GM21367 (cell line): ENCODE measurements at regions not wholly inside any gene's neighbourhood (a gene's known extent, or its start where the extent isn't known, plus 50 kb on each side); places are given as distances from the start of the nearest gene placed in this dataset.

Experiments
- ATAC-seq: cut with Tn5 transposase; IDR thresholded peaks from one replicate; pipeline ENCODE4 v1.9.1; 2021; ENCODE audit not compliant: unreplicated experiment

DNA sequence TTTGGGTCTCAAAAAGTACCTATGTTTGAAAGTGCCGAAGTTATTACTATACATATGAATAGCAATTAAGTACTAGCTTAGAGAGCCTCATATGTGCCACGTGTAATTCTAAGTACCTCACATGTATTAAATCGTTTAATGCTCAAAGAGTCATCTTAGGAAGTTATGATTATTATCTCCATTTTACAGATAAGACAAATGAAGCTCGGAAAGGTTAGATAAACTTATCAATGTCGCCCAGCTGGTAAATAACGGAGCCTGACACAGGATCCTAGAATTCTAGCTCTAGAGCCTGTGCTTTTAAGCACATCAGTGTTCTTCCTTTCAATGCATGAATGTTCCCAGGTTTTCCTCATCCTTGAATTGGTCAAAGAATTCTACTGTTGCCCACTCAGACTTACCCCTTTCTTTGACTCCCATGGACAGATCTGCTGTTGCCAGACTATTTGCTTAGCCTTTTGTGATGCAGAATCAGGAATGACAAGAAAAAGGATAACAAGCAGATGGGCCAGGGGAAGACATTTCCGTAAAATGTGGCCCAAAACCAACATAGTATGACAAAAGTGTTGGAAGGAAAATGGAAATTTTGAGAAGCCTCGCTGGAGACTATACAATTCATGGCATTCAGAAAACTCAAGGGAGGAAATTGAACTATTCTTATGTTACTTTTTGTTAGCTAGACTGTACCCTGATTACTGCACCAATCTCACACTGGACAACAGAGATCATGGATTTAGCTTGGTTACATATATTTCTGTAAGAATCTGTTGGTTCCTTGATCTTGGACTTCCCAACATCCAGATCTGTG, 237.1 kb upstream of the CITED2 start:
- no peak for ATAC-seq

DNA sequence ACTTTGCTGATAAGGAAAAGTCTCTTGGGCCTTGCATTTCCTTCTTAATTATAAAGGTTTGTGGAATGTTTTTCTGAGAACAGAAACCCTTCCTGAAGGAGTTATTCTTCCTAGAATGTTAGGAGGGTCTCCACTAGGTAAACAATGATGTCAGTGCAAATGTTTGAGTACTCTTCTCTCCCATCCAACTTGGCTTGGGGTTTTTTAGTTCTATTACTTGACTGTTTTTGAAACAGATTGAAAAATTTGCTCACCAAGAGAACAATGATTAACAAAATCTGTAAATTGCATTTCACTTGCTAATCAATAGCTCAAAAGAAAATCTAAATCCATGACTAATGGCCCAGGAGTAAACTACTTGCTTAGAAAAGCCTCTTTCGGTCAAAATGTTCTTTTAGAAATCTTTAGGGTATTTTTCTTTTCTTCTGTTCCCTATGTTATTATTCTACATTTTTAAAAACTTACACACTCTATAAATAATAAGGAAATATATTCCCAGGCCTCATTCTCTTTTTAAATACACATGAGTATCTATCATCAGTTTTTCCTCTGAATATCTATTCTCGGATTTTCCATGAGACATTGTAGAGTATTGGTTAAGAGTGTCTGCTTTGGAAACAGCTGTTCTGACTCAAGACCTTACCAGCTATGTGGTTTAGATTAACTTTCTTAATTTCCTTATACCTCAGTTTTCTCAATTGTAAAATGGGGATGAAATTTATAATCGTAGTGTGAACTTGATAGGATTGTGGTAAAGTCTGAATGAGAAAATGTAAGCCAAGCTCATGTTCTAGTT, 234.2 kb upstream of the CITED2 start:
- no peak for ATAC-seq

DNA sequence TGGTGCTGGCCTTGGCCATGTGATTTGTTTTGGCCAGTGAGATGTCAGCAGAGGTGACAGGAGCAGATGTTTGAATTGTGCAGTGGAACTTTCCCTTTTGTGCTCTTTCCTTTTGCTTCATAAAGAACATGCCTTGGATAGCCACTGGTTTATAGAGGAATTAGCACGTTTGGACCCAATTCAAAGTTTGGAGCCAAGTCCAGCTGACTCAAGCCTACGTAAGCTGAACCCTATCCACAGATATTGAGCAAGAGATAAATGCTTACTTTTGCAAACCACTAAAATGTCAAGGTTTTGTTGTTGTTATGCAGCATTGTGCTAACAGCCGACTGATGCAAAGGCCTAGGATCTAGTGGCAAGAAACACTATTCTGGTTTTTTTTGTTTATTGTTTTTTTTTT, 230.9 kb upstream of the CITED2 start:
- no peak for ATAC-seq

DNA sequence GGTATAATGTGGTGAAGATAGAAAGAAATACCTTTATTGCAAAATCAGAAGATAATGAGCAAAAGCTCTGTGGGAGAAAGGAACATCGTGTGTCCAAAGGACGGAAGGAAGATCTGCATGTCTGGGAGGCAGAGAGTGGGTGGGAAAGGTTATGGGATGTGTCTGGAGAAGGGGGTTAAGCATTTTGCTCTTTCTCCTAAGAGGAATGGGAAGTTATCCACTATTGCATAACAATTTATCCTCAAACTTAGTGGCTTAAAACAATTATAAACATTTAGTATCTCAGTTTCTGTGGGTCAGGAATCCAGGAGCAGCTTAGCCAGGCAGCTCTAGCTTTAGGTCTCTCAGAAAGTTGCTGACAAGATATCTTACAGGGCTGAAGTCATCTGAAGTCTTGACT, 229.1 kb upstream of the CITED2 start:
- no peak for ATAC-seq

DNA sequence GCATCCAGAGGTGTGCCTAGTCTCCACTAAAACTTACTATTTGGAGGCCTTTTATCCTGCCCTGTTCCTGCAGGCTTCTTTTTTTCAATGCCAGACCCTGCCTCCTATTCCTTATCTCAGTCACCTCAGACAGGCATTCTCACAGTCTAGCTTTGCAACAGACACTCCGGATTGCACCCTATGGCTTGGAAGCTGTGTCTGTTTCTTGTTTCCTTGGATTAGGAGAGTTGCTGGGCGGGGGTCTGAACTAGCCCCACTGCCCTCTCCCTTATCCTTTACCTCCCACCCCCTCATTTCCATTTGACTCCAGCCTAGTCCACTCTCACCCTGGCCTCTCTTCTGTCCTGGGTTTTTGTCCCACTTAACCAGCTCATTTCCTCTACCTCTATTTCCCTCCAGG, 228.1 kb upstream of the CITED2 start:
- ATAC-seq: no peak

DNA sequence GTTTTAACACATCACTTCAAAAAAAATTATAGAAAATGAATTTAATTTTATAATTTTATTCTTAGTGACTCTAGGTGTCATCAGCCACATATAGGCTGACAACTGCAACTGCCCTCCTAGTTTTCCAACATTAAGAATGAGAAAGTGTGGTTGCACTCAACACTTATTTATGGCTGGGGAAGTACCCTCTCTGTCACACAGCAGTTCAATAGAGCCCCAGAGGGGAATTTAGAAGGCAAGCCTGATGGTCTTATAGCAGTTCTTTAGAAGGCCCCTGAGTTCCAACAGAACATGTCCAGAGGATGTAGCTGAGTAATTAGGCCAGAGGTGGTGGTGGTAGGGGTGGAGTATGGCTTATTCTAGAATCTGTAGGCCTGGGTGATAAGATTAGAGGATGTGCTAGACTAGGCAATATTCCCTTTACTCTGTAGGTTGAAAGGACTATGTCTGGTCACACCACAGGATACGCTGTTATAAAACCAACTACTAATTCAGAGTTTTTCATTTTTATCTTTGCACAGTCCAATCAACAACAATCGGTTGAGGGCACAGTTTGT, 226.5 kb upstream of the CITED2 start:
- ATAC-seq: peak; percentile 94

DNA sequence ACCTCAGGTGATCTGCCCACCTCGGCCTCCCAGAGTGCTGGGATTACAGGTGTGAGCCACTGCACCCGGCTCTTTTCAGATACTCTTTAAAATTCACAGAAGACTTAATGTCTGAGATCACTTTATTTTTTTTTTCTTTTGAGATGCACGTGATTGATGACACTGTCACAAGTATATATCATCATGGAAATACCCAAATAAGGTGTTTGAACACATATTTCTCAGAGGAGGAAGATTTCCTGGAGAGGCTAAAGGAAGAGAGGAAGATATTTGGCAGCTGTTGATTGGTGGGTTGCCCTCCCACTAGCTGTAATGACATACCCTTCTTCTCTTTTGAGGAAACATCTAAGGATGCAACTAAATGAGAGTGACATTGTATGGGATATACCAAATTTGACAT, 225.9 kb upstream of the CITED2 start:
- ATAC-seq: peak; percentile 3

DNA sequence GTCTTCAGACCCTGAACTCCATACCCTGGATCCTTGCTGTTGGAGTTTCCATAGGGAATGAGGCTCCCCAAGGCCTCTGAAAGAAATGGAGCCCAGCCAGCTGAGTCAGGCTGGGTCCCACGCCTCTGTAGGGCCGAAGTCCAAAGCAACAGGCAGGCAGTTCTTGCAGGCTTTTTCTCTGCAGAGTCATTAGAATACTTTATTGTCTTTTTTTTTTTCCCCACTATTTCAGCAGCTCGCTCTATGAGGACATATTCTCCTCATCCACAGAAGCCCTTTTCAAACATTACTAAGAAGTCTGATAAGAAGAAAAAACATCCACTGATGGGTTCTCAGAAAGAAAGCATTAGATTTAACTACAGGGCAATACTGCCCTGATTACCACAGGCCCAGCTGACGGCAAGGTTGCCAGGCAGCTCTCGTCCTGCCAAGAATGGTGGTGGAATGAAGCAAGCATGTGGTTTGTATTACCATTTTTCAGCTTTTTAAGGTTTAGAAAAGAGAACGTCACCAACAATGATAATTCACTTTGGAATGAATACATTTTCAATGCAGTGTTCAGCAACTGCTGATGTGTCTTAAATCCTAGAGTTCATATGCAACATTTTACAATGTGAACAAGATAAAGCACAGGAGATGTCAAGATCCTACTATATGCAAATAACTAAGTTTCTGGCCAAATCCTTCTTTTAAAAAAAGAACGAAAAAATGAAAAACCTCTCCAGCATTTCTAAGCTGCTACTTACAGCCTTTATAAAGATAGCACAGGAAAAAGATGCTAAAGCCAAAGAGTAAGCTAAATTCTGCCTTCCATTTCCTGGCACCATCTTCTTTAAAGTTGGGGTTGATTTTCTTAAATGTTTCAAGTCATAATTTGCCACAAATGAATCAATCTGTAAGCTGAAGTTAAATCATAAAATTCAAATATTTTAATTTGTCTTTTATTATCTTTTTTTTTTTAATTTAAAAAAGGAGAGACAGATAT, 223.6 kb upstream of the CITED2 start:
- ATAC-seq: no peak

DNA sequence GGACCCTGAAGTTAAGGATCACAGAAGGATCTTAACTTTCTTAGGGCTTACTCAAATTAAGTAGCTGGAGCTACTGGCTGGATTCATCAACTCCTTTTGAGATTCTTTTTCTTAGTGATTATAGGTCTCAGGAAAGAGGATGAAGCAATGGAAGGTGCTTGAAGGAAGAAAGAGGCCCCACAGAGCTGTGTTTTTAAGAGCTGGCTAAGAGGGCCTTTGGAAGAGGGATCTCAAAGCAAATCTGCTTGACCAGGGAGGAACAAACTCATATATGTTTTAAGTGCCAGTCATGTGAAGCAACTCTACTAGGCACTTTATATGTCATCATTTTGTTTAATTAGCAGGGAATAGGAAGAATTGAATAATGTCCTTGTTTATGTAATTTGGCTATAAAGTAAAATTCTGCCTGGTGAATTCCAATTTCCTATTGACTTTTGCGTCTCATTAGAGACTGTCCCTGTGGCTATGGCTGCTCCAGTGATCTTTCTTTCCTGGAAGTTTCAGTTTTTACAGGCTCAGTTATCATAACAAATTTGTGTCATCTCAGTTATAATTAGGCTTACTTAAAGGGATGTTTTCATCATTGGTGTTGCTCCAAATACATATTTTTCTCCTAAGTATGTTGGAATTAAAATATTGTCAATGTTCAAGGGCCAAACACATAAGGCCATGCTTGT, 222.8 kb upstream of the CITED2 start:
- ATAC-seq: no peak

DNA sequence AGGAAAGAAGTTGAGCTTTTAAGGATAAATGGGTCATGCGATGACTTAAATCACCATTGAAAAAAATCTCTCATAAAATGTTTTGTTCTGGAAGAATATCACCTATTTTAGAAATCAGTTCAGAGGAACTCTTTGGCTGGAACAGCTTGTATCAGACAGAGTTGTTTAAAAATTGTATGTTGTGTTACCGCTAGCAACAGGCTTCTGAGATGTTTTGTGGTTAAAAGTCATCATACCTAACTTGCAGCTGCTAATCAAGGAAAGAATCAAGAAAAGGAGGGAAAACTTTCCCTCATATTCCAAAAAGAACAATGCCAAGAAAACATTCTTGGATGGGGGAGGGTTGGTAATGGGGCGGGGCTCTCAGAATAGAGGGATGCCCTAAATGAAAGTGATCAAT, 220.7 kb upstream of the CITED2 start:
- no peak for ATAC-seq

DNA sequence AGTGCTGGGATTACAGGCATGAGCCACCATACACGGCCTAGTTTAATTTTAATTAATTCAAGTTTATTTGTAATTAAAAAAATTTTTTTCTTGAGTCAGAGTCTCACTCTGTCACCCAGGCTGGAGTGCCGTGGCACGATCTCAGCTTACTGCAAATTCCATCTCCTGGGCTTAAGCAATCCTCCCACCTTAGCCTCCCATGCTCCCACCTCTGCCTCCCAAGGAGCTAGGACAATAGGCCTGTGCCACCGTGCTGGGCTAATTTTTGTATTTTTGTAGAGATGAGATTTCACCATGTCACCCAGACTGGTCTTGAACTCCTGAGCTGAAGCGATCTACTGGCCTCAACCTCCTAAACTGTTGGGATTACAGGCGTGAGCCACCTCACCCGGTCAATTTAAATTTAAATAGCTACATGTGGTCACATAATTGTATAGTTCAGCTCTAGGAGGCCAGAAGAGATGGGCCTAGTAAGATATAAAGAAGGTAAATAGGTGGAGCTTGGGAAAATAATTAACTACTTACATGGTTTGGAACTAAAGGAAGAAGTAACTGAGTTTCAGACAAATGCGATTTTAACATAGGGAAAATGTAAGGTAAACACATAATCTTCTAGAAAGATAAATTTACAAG, 220.0 kb upstream of the CITED2 start:
- no peak for ATAC-seq

DNA sequence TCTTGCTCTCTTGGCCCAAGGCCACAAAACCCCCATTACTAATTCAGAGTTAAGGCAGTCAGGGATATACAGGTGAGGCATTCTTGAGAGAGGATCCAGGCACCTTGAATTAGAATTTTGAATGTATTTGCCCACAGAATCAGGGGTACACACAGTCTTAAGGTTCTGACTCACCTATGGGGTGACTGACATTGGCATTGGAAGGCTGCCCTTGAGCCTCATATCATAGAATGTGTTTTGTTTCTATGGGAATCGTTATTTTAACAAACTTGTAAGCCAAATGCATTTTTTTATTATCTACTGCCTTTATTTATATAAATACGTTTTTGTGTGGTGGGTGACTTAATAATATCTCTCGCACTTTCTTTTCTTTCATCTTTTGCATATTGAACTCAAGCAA, 218.6 kb upstream of the CITED2 start:
- no peak for ATAC-seq

DNA sequence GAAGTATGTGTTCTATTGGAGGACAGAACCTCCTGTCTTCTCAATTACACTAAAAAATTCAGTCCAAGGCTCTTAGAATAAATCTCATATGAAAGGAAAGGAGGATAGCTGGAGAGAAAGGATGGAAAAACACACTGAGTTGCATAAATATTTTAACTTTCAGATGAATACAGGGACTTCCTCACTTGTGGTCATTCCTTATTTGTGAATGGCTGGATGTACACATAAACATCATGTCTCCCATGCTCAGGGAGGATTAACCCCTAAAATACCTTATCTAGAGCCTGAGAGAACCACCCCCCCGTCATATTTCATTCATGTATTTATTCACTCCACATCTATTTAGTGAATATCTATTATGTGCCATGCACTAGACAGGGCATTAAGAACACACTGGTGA, 217.6 kb upstream of the CITED2 start:
- ATAC-seq: no peak

DNA sequence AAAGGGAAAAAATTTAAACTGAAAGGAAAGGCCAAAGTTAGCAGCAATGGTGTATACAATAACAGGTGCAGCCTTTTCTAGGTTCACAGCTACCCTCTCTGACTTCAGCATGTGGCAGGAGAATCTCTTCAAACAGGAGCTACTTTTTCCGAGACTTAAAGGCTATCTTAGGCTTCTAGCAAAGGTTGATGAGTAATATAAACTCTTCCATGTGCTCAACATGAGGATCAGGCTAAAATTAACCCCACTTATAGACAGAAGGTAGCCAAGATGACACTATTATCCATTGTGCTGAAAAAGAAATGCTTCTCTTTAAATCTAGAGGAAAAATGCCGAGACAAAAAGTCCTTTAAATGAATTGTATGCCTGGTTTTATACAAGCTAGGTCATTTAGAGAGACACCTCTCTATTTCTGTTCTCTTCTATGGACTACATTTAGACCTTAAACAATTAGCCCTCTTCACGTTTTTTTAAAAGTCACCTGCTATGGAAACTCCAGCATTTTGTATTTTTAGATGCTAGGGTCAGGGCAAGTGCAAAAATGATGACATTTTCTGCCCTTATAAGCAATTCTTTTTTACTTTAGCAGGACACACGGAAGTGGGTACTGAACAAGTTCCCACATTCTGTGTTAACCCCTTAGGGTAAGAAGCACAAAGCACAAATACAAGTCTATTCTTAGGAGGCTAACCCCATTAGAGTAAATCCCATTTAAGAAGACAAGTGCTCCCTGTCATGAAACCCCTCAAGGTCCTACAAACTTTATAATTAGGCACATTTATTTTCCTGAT, 216.8 kb upstream of the CITED2 start:
- ATAC-seq: no peak

DNA sequence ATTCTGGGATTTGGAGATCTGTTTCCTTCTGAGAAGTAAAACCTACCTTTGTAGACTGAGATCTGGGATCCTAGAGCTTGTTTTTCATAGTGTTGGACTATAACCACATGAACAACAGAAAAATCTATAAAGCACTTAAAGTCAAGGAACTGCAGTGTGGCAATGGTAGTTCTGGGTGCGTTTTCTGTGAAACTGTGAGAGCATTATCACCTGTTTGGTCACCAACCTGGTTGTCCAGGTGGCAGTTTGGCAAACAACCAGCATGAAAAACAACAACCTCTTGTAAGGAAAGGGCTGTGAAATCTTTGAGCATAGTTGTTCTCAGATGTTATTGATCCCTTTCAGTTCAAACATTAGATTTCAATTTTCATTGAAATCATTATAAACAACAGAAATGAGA, 215.8 kb upstream of the CITED2 start:
- ATAC-seq: no peak

DNA sequence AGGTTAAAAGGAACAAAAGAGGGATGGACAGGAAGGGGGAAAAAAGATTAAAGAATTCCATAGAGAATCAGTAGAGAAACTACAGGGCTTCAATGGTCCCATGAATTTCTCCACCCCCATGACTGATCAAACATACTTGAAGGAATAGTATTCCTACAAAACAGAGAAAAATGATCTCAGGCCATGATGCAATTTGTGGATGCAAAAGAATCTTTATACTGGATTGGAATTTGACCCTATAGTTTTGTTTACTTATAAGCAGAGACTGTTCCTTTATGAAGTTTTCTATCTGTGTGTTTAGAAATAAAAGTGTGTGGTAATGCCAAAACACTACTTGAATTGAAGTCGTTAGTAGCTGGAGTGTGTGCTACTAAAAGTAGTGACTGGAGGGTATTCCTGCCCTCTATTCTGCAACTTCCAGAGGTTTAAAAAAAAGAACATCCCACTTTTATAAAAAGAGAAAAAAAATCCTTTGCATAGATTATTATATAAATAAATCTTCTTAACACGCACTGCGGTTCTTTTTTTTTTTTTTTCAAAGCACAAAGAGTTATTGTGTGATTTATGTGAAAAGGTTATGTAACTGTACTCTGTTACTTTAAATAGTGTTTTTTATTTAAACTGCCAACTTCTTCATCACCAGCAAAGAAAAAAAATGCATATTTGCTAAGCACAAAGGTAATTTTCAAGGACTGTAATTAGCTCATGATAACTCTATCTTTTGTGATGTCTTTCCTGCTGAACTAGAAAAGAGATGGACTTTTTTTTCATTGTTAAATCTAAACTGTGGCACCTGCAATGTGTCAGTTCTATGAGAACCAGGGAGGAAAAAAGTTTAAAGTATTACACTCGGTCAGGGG, 214.5 kb upstream of the CITED2 start:
- ATAC-seq: no peak

DNA sequence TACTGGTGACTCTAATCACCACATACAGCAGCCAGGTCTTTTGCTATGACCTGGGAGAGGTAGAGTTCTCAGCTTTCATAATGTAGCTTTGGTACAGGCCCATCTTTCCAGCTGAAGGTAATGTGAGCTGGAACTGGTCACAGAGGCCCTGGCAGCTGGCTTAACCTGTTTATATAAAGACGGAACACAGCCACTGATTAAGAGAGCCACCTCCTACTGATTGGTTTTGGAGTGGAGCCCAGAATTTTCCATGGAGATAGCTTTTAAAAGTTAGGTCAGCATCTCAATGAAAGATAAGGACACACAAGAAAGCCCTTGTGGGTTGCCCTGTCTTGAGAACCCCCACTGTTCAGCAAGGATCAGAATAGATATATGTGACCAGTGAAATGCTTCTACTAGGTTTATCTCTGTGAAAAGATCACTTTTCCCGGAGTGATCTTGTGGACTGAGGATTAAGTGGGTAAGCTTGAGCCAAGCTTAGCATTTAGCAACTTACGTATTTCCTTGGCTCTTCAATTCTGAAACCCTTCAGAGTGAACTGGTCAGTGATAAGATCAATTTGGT, 213.7 kb upstream of the CITED2 start:
- ATAC-seq: no peak

DNA sequence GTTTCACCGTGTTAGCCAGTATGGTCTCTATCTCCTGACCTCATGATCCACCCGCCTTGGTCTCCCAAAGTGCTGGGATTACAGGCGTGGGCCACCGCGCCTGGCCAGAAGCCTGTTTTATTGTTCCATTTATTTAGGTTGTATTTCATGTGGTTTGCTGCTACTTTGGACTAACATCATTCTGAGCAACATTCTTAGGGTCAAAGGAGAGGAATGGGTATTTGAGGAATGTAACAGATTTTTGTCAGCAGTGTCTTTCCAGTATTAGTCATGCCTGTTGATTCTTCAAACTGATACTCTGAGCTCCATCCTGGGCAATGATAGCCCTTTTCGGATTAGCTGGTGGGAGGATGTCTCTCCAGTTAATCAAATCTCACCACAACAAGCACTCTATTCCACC, 213.0 kb upstream of the CITED2 start:
- no peak for ATAC-seq
